B cell (primary cell): ENCODE measurements at regions not wholly inside any gene's neighbourhood (a gene's known extent, or its start where the extent isn't known, plus 50 kb on each side); places are given as distances from the start of the nearest gene placed in this dataset.

Source experiments
- EZH2 ChIP-seq: IDR thresholded peaks from 2 replicates; pipeline ENCODE4 v1.6.1; 2012; ENCODE audit warnings: borderline replicate concordance, low read depth, mild to moderate bottlenecking, moderate library complexity, low read length; ENCODE audit not compliant: insufficient read depth, poor library complexity, severe bottlenecking
- TF ChIP-seq, protein P1 (sequence below): fragments of 200-600 bp; IDR thresholded peaks from one replicate; pipeline ENCODE4 v1.8.0; 2022; ENCODE audit warnings: antibody characterized with exemption, mild to moderate bottlenecking

DNA sequence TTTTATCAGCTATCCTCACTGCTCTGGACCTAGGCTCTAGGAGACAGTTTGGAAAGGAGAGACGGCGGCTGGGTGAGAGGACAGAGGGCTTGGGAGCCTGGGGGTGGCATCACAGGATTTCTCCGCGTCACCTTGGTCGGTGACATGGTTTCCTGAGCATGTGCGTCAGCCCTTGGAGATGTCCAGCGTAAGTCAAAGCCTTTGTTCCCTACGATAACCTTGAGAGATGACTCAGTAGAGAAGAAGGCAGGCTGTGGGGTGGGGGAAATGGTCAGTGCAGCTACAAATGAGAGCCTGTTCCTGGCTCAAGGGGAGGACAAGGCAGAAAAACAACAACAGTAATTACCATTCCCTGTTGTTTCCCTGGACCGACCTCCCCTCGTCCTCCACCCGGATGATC is 90.2 kb upstream of the TBX3 start:
- TF ChIP-seq, protein P1, sequence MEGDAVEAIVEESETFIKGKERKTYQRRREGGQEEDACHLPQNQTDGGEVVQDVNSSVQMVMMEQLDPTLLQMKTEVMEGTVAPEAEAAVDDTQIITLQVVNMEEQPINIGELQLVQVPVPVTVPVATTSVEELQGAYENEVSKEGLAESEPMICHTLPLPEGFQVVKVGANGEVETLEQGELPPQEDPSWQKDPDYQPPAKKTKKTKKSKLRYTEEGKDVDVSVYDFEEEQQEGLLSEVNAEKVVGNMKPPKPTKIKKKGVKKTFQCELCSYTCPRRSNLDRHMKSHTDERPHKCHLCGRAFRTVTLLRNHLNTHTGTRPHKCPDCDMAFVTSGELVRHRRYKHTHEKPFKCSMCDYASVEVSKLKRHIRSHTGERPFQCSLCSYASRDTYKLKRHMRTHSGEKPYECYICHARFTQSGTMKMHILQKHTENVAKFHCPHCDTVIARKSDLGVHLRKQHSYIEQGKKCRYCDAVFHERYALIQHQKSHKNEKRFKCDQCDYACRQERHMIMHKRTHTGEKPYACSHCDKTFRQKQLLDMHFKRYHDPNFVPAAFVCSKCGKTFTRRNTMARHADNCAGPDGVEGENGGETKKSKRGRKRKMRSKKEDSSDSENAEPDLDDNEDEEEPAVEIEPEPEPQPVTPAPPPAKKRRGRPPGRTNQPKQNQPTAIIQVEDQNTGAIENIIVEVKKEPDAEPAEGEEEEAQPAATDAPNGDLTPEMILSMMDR, result no peak
- no peak for TF ChIP-seq EZH2
